Activated T-helper 17 cell treated with anti-CD3 and anti-CD28 coated beads, Interleukin-2, amount 50 U/mL, for 72 hours (primary cell): ENCODE measurements at regions not wholly inside any gene's neighbourhood (a gene's known extent, or its start where the extent isn't known, plus 50 kb on each side); places are given as distances from the start of the nearest gene placed in this dataset.
"Not testable (repeated sequence)": the region's sequence is repeated elsewhere in the genome, so short reads cannot be mapped to it uniquely, and the experiment has no call there.

Source experiments
- ATAC-seq: fragments of 150-1000 bp; cut with Tn5 transposase; replicated peaks from 2 replicates; pipeline ENCODE4 v1.10.0; 2021; ENCODE audit warnings: mild to moderate bottlenecking, moderate library complexity
- H3K27ac Mint-ChIP-seq: one replicate; pipeline ENCODE4 v1.8.0; 2022; ENCODE audit warnings: mixed read lengths
- H3K27me3 Mint-ChIP-seq: one replicate; pipeline ENCODE4 v1.8.0; 2022; ENCODE audit warnings: mixed read lengths
- H3K36me3 Mint-ChIP-seq: one replicate; pipeline ENCODE4 v1.8.0; 2022; ENCODE audit warnings: low read depth, mild to moderate bottlenecking, mixed read lengths
- H3K4me1 Mint-ChIP-seq: one replicate; pipeline ENCODE4 v1.8.0; 2022; ENCODE audit warnings: mixed read lengths
- H3K4me3 Mint-ChIP-seq: one replicate; pipeline ENCODE4 v1.8.0; 2022; ENCODE audit warnings: mild to moderate bottlenecking, mixed read lengths
- H3K9me3 Mint-ChIP-seq: one replicate; pipeline ENCODE4 v1.8.0; 2022; ENCODE audit warnings: mixed read lengths

GRCh38 chr13:94822356-94822755 lies 110.0 kb upstream of the SOX21 start:
- ATAC-seq, result no peak
- no peak overlapping the region for H3K4me3 Mint-ChIP-seq
- H3K27ac Mint-ChIP-seq, result no peak overlapping the region
- no peaks in the 10 kb centered on the region for H3K4me1 Mint-ChIP-seq
- no peaks in the 10 kb centered on the region for H3K36me3 Mint-ChIP-seq
- H3K27me3 Mint-ChIP-seq, result peaks cover 12% of the 10 kb centered on the region
- H3K9me3 Mint-ChIP-seq, result no peaks in the 10 kb centered on the region

DNA sequence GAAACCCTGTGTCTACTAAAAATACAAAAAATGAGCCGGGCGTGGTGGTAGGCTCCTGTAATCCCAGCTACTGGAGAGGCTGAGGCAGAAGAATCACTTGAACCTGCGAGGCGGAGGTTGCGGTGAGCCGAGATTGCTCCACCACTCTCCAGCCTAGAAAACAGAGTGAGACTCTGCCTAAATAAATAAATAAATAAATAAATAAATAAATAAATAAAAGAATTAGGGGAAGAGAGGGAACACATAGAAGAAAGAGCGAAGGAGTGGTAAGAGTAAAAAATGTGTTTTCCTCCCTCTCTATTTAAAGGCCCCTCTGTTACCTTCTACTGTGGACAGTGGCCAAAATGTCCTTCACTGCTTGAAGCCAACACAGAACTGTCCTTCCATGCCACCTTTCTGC lies 103.9 kb upstream of the SOX21 start:
- no peaks in the 10 kb centered on the region for H3K36me3 Mint-ChIP-seq
- no peak overlapping the region for H3K27ac Mint-ChIP-seq
- ATAC-seq, result no peak
- H3K9me3 Mint-ChIP-seq, result no peaks in the 10 kb centered on the region
- no peak overlapping the region for H3K4me3 Mint-ChIP-seq
- H3K27me3 Mint-ChIP-seq, result peaks cover 9% of the 10 kb centered on the region
- H3K4me1 Mint-ChIP-seq, result no peaks in the 10 kb centered on the region

DNA sequence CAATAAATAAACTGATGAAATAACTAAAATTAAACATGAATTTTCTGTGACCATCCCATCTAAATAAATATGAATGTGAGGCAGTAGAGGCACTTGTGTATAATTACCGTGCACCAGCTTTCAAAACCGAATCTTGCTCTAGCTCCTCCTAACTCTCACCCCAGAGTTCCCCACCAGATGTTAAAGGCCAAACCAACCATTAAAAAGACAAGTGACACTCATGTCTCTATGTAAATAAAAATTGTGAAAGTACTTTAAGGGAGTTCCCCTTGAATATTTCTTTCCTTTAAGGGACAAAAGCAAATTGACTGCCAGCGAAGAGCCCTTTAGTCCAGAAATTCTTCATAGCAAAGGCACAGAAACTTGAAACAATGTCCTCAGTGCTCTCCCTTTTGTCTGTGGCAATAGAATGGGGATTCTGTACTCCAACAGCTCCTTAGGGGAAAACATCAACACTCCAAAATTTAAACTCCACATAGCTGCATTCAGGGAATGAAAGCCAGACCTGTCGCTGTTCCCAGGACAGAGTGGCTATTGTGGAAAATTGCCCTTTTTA lies 101.7 kb upstream of the SOX21 start:
- Mint-ChIP-seq H3K27me3 (peaks cover 7% of the 10 kb centered on the region), H3K27ac (no peak overlapping the region), H3K4me3 (no peak overlapping the region), H3K36me3 (no peaks in the 10 kb centered on the region), H3K9me3 (no peaks in the 10 kb centered on the region), H3K4me1 (no peaks in the 10 kb centered on the region)
- ATAC-seq, result no peak

DNA sequence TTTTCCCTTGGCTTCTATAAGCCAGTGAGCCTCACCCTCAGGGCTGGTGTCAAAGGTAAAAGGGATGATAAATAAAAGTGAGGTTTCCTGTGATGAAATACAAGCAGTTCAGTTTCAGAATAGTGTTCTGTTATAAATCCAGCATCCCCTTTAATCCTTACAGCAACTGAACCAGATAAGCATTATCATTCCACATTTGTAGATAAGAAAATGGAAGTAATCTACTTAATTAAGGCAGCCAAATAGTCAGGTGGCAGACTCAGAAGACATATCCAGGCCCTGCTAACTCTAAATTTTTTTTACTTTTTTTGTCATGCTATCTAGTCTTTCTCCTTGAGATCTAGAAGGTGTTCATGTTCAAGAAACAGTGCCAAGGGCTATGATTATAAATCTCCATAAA lies 99.4 kb upstream of the SOX21 start:
- H3K27ac Mint-ChIP-seq, result no peak overlapping the region
- H3K4me1 Mint-ChIP-seq, result no peaks in the 10 kb centered on the region
- no peaks in the 10 kb centered on the region for H3K36me3 Mint-ChIP-seq
- no peak for ATAC-seq
- no peaks in the 10 kb centered on the region for H3K9me3 Mint-ChIP-seq
- H3K27me3 Mint-ChIP-seq, result peaks cover 4% of the 10 kb centered on the region
- no peak overlapping the region for H3K4me3 Mint-ChIP-seq

DNA sequence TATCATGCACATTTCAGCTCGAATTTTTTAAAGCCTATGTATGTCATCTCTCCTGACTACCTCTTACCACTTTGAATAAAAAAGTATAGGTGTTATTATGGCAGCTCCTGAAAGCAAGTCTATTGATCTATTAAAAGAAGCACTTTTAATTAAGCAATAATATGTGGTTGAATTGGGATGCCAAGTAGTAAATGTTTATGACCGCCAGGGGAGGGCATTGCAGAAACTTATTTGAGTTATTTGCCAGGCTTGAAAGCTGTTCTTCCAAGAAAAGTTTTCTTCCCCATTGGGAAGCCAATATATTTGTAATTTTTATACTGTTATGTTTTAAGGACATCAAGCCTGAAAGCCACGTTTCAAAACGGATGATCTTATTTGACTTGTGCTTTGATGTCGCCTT lies 88.1 kb upstream of the SOX21 start:
- no peak for ATAC-seq
- Mint-ChIP-seq H3K36me3 (no peaks in the 10 kb centered on the region), H3K9me3 (no peaks in the 10 kb centered on the region), H3K27ac (no peak overlapping the region), H3K4me1 (no peaks in the 10 kb centered on the region), H3K27me3 (peaks cover 4% of the 10 kb centered on the region), H3K4me3 (no peak overlapping the region)

DNA sequence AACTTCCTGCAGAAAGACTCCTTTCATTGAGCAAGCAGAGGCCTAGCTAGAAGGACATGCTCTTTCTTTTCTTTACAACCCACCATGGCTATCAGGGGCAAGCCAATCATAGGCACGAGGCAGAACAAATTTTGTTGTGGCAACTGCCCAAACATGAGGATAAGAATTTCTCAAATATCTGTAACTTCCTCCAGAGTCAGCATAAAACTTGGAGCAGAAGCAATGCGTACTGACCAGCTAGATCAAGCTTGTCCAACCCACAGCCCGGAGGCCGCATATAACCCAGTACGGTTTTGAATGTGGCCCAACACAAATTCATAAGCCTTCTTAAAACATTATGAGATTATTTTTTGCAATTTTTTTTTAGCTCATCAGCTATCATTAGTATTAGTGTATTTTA lies 87.0 kb upstream of the SOX21 start:
- no peak for ATAC-seq
- Mint-ChIP-seq H3K27ac (no peak overlapping the region), H3K4me3 (no peak overlapping the region), H3K27me3 (peaks cover 4% of the 10 kb centered on the region), H3K36me3 (no peaks in the 10 kb centered on the region), H3K9me3 (no peaks in the 10 kb centered on the region), H3K4me1 (no peaks in the 10 kb centered on the region)

DNA sequence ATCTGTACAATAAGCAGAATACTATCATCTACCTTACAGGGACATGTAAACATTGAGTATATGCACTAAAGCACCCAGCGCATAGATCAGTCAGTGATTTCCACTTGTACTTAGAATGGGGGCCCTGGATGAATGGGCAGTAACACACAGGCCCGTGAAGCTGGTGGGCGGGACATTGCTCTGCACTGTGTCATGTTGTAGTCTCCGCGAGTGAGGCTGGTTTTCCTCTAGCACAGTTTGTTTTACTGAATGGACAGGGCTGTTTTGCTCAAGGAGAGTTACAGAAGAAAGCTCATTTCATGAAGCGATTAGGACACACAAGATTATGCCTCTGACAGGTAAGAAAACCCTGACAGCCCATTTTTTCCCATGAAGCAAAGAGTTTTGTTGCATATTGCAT lies 86.4 kb upstream of the SOX21 start:
- ATAC-seq, result no peak

GRCh38 chr13:94795292-94795691 lies 82.9 kb upstream of the SOX21 start:
- no peak overlapping the region for H3K4me3 Mint-ChIP-seq
- no peak overlapping the region for H3K27ac Mint-ChIP-seq
- H3K36me3 Mint-ChIP-seq, result no peaks in the 10 kb centered on the region
- H3K4me1 Mint-ChIP-seq, result no peaks in the 10 kb centered on the region
- H3K9me3 Mint-ChIP-seq, result no peaks in the 10 kb centered on the region
- ATAC-seq, result no peak
- no peaks in the 10 kb centered on the region for H3K27me3 Mint-ChIP-seq

More for the DNA sequence above, 86.4 kb upstream of the SOX21 start:
- Mint-ChIP-seq H3K27me3 (peaks cover 1% of the 10 kb centered on the region), H3K9me3 (no peaks in the 10 kb centered on the region), H3K4me3 (no peak overlapping the region), H3K4me1 (no peaks in the 10 kb centered on the region), H3K36me3 (no peaks in the 10 kb centered on the region), H3K27ac (no peak overlapping the region)

DNA sequence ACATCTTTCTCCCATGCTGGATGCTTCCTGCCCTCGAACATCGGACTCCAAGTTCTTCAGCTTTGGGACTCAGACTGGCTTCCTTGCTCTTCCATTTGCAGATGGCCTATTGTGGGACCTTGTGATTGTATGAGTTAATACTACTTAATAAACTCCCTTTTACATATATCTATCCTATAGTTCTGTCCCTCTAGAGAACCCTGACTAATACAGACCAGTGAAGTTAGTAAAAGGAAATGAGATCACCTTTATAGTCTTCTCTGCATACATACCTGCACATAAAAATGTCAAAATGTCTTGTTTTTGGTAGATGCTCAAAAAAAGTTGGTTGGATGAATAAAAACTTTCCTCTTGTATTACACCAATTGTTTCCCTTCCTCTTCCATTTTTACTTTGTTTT lies 73.9 kb upstream of the SOX21 start:
- peaks cover 12% of the 10 kb centered on the region for H3K27me3 Mint-ChIP-seq
- H3K27ac Mint-ChIP-seq, H3K4me3 Mint-ChIP-seq, H3K9me3 Mint-ChIP-seq, ATAC-seq, H3K4me1 Mint-ChIP-seq, H3K36me3 Mint-ChIP-seq: not testable (repeated sequence)

DNA sequence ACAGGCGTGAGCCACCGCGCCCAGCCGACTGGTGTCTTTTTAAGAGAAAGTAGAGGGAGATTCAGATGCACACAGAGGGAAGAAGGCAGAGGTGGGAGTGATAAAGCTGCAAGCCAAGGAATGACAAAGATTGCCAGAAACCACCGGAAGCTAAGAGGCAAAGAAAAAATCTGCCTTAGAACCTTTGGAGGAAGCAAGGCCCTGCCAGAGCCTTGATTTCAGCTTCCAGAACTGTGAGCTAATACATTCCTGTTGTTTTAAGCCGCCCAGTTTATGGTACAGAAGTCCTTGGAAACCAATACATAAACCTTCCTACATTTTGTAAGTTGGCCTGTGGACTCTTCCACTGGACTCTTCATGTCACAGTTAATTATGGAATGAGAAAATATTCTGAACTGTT lies 71.7 kb upstream of the SOX21 start:
- no peak for ATAC-seq
- H3K36me3 Mint-ChIP-seq, result no peaks in the 10 kb centered on the region
- no peak overlapping the region for H3K4me3 Mint-ChIP-seq
- H3K9me3 Mint-ChIP-seq, result no peaks in the 10 kb centered on the region
- peaks cover 12% of the 10 kb centered on the region for H3K27me3 Mint-ChIP-seq
- H3K4me1 Mint-ChIP-seq, result no peaks in the 10 kb centered on the region
- H3K27ac Mint-ChIP-seq, result no peak overlapping the region

DNA sequence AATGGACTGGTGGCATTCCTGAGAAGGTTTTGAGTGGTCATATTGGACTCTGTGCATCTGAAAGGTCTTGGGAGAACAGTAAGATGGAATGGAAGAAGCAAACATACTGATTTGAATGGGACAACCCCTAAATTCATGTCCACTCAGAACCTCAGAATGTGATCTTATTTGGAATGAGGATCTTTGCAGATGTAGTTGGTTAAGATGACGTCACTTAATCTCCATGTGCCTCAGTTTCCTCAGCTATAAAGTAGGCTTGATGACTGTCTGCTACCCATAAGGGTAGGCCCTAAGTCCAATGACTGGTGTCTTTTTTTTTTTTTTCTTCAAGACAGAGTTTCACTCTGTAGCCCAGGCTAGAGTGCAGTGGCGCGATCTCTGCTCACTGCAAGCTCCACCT lies 71.1 kb upstream of the SOX21 start:
- Mint-ChIP-seq H3K9me3 (no peaks in the 10 kb centered on the region), H3K4me1 (no peaks in the 10 kb centered on the region), H3K36me3 (no peaks in the 10 kb centered on the region), H3K27ac (no peak overlapping the region), H3K27me3 (peaks cover 10% of the 10 kb centered on the region), H3K4me3 (no peak overlapping the region)
- ATAC-seq, result no peak

DNA sequence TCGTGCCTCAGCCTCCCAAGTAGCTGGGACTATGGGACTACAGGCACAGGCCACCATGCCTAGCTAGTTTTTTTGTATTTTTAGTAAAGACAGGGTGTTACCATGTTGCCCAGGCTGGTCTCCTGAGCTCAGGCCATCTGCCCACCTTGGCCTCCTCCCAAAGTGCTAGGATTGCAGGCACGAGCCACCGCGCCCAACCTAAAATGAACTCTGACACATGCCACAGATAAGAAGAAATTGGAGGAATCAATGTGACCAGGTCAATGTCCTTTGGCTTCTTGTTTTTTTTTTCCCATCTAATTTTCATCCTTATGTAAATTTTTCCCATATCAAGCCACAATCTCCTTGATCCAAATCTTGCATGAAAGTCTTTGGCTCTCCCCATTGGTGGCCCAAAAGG lies 68.1 kb upstream of the SOX21 start:
- ATAC-seq, result no peak
- Mint-ChIP-seq H3K27me3 (peaks cover 4% of the 10 kb centered on the region), H3K27ac (no peak overlapping the region), H3K4me3 (no peak overlapping the region), H3K4me1 (no peaks in the 10 kb centered on the region), H3K36me3 (no peaks in the 10 kb centered on the region), H3K9me3 (no peaks in the 10 kb centered on the region)

GRCh38 chr13:94778986-94779385 lies 66.6 kb upstream of the SOX21 start:
- Mint-ChIP-seq H3K27me3 (no peaks in the 10 kb centered on the region), H3K4me1 (no peaks in the 10 kb centered on the region), H3K27ac (no peak overlapping the region), H3K9me3 (no peaks in the 10 kb centered on the region), H3K36me3 (no peaks in the 10 kb centered on the region), H3K4me3 (no peak overlapping the region)
- no peak for ATAC-seq

GRCh38 chr13:94778585-94778984 lies 66.2 kb upstream of the SOX21 start:
- Mint-ChIP-seq H3K4me3 (no peak overlapping the region), H3K4me1 (no peaks in the 10 kb centered on the region), H3K27me3 (no peaks in the 10 kb centered on the region), H3K36me3 (no peaks in the 10 kb centered on the region), H3K9me3 (no peaks in the 10 kb centered on the region), H3K27ac (no peak overlapping the region)
- no peak for ATAC-seq

GRCh38 chr13:94776956-94777355 lies 64.6 kb upstream of the SOX21 start:
- H3K27ac Mint-ChIP-seq, result no peak overlapping the region
- H3K4me3 Mint-ChIP-seq, result no peak overlapping the region
- no peak for ATAC-seq
- no peaks in the 10 kb centered on the region for H3K9me3 Mint-ChIP-seq
- H3K36me3 Mint-ChIP-seq, result no peaks in the 10 kb centered on the region
- no peaks in the 10 kb centered on the region for H3K27me3 Mint-ChIP-seq
- no peaks in the 10 kb centered on the region for H3K4me1 Mint-ChIP-seq

DNA sequence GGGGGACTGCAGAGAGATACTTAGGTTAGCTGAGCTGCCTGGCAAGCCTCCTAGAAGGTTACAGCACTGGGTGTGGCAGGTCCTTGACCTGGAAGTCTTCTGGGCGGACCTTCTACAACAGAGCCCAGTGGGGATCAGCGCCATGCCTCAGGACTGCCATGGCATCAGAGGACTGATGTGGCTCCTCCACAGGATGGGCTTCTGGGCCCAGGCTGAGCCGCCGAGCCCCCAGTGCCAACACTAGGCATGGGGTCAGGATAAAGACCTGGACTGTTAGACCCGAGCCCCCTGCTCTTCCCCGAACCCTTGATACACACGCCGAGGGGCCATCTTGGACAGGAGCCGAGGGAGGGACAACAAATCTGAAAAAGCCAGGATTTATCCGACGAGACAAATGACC lies 64.0 kb upstream of the SOX21 start:
- Mint-ChIP-seq H3K4me1 (no peaks in the 10 kb centered on the region), H3K4me3 (no peak overlapping the region), H3K36me3 (no peaks in the 10 kb centered on the region), H3K27me3 (peaks cover under 1% of the 10 kb centered on the region), H3K9me3 (no peaks in the 10 kb centered on the region), H3K27ac (no peak overlapping the region)
- no peak for ATAC-seq
